NCI-H187 treated with DMSO at 0.1 percent for 48 hours (cell line): ENCODE measurements at regions not wholly inside any gene's neighbourhood (a gene's known extent, or its start where the extent isn't known, plus 50 kb on each side); places are given as distances from the start of the nearest gene placed in this dataset.
"Not testable (repeated sequence)": the region's sequence is repeated elsewhere in the genome, so short reads cannot be mapped to it uniquely, and the experiment has no call there.

Source experiments
- DNase-seq: peaks from one replicate; lab custom pipeline; 2025; lab: John Stamatoyannopoulos, UW

DNA sequence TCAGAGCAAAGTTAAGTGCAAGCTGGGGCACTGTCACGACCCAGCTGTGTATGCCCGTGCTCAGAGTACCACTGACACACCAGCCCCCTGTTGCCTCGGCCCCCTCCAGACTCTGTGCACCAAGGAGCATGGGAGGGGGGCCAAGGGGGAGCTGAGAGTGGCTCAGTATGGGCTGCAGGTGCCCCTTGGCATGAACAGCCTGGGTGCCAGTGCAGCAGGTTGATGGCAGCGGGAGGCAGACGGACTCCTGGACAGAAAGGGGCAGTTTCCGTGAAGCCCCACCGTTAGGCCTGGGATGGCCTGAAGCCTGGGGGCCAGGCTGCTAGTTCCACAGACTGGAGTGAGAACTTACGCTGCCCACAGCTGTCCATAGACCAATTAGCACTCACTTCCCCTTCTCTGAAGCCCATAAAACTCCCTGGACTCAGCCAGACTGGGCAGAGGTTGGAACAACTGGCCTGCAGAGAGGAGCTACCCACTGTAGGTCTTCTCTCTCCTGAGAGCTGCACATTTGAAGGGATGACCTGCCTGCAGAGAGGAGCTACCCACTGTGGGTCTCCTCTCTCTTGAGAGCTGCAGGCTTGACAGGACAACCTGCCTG lies 182.8 kb downstream of the DEPDC1B start:
- DNase-seq = no peak

DNA sequence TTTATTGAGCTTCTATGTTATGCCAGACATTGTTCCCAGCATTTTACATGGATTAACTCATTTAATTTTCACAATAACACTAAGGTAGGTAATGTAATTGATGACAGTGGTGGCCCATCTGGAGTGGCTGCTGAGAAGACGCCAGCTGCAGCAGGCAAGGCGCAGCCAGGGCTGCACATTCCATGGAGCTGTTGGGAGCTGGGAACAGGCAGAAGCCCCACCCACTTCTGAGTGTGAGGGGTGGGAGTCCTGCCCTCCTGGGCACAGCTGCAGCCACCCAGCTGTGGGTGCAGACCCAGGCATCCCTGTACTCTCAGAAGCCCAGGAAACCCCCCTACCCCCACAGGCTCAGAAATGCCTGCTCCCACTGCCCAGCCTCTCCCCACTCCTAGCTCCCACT lies 183.3 kb downstream of the DEPDC1B start:
- DNase-seq = no peak

DNA sequence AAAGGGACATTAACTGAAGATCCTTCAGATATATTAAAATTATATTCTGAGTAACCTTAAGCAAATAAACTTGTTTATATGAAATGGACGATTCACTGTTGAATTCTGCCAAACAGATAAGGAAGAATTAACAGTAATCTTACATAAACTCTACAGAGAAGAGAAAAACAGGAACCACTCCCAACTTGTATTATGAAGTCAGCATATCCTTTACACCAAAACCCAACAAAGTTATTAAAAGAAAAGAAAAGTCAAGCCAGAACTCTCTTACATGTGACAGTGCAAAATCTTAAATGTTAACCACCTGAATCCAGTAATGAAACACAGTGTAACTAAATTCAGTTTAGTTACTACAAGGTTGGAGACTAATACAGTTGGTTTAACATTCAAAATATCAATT lies 185.8 kb downstream of the DEPDC1B start:
- no peak for DNase-seq

DNA sequence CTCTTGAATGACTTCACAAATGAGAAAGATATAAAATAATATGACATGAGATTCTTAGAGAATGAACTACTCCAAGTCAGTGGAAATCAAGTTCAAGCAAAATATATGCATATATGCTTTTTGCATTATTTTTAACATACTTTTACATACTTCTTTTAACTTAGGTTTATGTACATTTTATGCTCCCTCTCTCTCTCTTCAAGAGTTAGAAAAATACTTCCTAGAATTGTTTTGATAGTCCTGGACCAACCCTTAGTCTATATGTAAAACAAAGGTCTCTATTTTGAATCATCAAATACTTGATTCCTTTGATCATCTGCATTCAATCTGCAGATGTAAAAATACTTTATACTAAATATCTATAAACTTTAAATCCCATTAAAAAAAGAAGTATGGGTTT lies 187.8 kb downstream of the DEPDC1B start:
- no peak for DNase-seq

DNA sequence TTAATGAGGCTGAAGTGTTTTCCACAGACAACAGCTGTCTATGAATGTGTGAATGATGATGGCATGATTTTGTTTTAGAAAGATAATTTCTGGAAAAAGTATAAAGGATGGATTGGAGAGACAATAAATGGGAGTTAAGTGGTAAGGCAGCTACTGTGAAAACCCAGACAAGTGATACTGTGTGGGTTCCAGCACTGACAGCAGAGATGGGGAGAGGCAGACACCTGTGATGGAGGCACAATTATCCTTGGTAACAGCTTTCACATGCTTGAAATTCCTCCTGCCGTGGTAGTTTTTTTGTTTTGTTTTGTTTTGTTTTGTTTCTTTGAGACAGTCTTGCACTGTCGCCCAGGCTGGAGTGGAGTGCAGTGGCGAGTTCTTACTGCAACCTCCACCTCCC lies 189.3 kb downstream of the DEPDC1B start:
- DNase-seq = no peak

DNA sequence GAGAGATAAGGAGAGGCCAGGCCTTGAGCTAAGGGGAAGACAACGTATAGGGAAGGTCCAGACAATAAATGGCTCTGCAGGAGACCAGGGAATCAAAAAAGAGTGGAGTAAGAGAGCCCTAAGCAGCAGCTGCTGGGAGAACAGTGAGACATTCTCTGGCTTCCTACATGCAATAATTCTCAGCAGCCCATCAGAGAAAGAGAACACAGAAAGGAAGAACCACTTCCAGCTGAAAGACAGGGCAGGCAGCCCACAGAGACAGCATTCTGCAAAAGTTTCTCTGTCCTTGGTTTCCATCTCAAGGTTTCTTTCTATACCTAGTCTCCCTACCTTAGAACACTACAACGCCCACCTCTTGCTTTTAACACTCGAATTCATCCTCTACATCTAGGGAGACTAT lies 189.9 kb downstream of the DEPDC1B start:
- DNase-seq = no peak

DNA sequence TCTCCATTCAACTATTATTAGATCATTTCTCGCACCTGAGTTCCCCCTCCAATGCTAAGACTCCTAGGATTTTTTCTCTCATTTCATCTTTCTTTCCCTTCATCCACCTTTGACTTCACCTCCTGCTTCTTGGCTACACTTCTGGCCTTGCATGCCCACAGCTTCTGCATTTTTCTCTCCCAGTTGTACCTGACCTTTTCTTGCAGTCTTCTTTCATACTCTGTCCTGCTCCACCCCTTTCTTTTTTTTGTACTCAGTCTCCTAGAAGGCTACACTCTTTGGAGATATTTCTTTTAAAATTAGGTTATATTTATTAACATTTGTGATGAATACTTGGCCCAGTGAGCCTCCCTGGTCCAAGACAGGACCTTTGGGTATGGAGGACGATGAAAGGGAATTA lies 190.4 kb downstream of the DEPDC1B start:
- DNase-seq = no peak

DNA sequence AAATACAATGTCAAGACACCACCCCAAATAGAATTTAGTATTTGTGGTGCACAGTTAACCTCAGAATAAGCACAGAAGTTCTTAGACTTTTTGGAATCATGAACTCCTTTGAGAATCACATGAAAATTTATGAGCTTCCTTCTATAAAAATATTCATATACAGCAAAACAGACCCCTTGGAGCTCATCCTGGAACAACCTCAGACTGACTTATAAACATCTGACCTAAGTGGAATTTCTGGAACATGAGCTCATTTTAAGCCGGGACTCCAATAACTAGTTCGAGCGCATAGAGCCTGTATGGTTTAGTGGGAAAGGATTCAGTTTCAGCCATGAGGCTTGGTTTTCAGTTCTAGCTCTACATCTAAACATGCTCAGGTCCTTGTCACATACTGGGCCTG lies 192.3 kb downstream of the DEPDC1B start:
- no peak for DNase-seq

DNA sequence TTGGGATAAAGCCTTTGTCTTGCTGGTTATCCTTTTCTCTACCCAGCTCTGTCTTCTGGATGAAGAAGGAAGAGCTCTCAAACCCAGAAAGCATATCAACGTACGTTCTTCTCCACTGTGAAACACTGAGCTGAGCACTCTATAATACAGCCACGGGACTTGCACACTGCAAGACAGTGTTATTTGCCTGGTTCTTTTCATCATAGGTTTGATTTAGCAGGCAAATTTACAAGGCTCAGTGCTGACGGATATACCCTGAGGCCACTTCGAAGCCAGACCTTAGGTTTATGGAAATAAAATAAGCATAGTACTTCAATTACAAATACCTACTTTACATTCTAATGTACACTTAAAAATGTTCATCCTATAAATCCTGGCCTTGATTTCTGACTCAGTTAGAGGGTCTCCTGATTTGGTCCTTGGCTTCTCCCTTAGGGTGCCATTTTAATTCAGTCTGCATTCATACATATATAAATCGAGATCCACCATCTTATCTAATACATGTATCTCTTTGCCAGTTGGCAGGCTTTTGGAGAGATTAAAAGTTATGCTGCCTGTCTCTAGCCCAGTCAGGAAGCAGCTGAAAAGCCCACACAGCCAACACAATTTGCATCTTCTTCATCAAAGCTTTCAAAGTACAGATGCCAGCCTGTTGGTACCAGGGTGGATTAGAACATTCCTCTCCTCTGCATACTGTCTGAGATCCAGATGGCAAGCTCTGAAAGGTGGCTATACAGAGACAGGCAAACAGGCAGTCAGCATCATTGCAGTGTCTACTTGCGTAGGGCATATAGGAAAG lies 194.4 kb downstream of the DEPDC1B start:
- no peak for DNase-seq

DNA sequence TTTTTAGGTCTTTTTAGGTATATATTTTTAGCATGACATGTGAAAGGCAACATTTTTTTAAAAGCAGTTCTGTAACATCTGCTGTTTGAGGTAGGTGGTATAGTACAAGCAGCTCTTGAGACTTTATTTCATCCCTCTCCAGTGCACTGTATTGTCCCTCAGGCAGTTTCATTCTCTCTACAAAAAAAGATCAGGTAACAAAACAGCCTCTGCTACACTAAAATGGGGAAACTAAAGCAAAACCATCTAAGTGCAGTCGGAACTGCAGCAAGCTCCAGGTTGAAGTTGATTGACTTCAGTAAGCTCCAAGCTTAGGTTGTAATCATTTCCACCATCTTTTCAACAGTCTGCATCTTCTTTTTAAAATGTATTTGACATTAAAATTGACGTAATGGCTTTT lies 195.6 kb downstream of the DEPDC1B start:
- DNase-seq = no peak

DNA sequence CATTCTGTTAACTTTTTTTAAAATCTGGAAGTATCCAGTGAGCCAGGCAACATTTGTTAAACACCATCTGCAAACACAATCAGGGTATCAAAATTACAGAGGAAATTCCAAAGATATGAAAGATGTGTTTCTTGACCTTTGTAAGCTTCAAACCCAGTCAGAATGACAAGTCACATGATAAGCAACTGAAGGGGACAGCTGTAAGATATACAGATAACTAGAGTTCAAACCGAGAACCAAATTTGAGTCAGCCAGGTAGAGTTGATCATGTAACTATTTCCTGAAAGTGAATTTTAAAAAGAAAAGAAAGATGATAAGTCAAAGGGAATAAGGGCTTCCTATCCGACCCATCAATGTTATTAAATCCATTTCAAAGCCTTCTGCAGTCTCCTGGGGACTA lies 196.2 kb downstream of the DEPDC1B start:
- no peak for DNase-seq

DNA sequence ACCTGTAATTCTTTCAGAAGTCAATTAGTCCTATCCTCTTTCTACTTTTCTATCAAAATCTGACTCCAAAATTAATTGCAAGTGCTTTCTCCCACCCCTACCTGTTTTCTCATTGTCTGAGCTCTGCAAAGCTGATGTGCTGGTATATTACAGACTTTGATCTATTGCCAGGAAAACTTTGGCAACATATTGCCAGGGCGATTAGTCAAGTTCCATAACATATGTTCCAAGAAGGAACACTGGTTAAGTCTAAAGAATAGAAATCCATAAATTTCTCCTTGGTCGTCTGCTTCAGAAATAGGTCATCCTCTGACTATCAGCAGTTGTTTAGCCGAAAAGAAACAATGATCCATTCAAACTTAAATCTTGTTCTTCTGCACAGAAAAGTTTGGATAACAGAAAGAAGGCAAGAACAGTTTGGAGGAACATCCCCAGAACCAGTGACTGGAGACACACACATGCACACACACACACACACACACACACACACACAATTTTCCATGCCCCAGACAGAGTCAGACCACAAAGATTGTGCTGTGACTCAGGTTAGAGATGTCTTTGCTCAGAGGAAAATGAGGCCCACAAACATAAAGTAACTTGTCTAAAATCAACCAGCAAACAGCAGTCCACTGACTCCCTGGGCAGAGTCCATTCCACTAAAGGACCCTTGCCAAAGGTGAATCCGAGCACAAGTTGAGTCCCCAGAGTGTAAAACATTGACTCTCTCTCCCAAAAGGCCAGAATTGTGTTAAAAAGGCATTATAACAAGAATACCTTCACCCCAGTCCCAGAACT lies 202.1 kb downstream of the DEPDC1B start:
- no peak for DNase-seq

DNA sequence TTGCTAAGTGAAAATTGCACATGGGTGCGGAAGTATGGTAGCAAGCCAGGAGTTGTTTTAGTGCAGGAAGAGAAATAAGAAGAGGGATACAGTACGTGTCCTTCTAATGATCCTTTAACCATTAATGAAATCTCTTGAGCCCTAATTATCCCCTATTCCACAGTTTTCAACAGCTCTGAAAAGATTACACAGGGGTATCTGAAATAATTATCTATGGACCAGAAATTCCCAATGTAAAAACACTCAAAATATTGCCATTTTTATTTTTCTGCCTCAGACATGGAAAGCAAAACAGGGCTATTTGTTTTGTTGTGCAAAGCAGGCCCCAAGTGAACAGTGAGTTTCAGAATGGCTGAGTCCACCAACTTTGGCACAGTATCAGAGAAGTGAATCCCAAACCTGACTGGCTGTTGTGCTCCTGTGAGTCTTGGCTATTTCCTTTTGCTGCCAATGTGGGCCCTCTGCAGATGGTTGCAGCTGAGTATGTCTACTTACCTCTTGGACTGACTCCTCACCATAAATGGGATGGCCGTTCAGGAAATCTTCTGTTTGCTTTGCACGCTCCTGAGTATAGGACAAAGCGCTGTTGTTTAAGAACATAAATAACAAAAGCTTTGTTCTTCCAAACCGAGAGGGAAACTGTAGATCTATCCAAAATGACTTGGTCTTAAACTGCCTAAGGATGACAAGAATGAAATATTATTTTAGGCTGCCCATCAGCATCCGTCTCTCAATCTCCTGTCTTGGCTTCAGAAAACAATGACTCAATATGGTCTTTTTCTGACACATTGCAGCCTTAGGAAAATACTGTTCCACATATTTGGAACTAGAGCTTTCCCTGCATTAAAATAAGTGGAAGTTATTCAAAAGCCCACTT lies 204.1 kb downstream of the DEPDC1B start:
- no peak for DNase-seq

DNA sequence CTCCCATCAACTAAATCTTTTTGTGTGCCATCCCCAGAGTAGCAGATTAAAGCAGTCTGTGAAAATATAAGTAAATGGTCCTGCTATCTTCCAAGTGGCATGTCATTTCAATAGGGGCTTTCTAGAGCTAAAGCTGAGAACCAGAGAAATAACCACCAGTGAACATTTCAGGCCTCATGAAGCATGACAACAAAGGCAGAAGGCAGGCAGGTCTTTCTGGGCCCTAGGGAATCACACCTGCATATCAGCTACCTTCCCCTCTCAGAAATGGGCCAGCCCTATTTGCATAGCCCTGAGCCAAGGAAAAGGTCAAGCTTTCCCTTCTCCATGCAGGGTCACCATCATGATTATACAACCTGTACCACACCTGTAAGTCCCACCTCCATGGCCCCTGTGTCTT lies 205.3 kb downstream of the DEPDC1B start:
- DNase-seq = no peak

DNA sequence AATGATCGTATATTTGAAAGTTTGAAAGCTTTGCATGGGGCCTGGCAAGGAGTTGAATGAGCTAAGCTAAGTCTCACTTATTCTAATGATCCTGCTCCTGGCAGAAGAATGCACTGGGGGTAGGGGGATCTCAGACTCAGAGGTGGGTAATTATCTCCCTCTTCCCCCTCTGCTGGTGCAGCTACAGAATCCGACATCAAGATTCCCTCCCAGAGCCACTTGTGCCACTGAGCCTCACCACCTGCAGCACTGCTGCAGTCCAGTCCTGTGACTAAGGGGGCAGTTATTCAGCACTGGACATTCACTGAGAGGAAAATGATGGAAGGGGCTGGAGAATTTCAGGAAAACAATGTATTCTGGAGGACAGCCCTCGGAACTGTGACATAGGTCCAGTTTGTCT lies 205.8 kb downstream of the DEPDC1B start:
- no peak for DNase-seq

DNA sequence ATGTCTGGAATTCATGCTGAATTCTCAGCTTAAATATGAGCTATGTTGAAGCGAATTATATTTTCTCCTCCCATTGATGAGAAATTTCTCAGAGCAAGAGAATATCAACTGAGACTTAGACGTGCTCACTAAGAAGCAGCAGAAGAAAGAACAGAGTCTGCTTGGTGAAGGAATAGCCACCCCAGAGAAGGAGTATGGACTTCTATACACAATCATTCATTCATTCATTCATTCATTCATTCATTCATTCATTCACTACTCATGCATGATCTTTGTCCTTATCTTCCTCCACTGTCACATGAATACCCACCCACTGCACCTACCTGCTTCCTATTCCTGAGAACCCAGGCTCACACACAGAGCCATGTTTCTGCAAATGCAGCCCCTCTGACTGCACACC lies 206.6 kb downstream of the DEPDC1B start:
- DNase-seq = no peak

DNA sequence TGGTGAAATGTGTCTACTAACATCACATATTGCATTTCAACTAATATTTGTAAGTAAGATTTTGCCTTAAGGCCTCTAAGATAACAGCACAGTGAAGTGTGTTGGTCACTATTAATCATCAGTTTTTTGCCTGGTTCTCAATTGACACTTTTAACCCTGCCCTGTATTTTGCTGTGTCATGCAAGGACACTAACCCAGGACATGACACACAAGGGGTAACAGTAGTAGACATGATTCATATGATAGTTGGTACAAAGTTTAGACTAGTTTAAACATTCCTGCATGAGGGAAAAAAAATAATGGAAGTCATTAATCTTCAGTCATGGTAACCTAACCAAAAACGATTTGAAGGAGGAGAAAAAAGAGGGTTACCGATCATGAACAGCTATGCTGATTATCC lies 207.0 kb downstream of the DEPDC1B start:
- DNase-seq = no peak

DNA sequence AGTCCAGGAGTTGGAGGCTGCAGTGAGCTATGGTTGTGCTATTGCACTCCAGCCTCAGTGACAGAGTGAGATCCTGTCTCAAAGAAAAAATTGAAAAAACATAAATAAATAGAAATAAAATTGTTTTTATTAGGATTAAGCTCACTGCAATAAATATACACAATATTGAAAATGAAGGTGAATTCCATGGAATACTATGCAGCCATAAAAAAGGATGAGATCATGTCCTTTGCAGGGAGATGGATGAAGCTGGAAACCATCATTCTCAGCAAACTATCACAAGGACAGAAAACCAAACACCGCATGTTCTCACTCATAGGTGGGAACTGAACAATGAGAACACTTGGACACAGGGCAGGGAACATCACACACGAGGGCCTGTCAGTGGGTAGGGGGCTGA lies 207.6 kb downstream of the DEPDC1B start:
- DNase-seq = not testable (repeated sequence)

DNA sequence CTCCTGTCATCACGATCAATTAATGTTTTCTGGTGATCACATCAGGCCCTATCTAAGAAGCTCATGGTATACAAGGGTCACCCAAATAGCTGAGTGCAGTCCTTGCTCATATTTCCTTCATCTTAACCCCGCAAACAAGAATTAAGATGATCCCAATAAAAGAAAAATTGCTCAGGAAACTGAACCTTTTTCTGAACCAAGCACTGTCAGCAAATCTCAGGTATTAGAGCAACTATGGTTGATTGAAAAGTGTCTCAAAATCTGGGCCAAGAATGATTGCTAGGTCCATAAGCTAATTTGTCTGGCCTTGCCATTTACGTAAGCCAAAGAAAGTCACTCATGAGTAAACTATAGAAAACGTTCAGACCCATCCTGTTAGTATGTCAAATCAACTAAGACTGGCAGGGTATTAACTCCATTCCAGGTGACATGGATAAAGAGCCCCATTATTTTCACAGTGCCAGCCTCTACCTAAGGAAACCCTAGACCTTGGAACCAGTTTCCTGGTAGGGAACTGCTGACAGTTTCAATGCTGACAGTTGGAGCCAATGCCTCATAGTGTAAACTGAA lies 209.3 kb downstream of the DEPDC1B start:
- no peak for DNase-seq

DNA sequence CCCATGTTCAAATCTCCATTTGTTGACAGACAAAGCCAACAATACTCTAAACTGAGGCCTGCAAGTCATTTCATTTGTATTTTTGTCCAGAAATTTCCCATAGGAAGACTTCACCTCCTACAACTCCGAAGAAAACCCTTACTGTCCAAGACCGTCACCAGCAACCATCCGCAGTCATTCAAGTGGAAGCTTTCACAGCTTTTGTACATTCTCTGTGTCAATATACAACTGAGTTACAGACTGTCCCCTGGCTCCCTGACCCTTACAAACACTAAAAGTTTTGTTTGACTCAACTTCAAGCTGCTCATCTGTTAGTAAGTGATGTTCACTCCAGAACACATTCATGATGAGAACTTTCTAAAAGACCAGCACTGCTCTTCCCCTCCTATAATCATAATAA lies 210.1 kb downstream of the DEPDC1B start:
- DNase-seq = no peak

DNA sequence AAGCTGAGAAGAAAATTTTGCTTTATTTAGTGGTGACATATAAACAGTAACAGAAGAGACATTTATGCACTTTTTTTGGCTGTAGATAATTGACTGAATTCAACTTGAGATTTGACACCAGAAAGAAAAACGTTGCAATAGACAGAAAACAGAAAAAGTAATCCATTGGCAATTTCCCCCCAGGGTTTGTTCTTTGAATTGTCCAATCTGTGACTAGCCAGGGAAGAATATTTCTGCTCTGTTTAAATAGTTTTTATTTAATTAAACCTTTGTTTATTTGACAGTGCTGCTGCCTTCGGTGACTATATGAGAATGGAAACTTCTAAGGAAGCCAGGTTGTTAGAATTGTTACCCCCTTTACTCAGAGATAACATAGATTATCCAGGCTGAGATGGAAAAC lies 210.6 kb downstream of the DEPDC1B start:
- no peak for DNase-seq
